Stimulated activated CD8-positive, alpha-beta memory T cell treated with anti-CD3 and anti-CD28 coated beads, Interleukin-12 subunit alpha, Interleukin-12 subunit beta, amount 100 ng/mL, for 1 hour (primary cell): ENCODE measurements at regions not wholly inside any gene's neighbourhood (a gene's known extent, or its start where the extent isn't known, plus 50 kb on each side); places are given as distances from the start of the nearest gene placed in this dataset.
"Not testable (repeated sequence)": the region's sequence is repeated elsewhere in the genome, so short reads cannot be mapped to it uniquely, and the experiment has no call there.

Experiments
- DNase-seq: peaks from one replicate; pipeline ENCODE4 v3.0.0-alpha.2; 2020; ENCODE audit warnings: low read depth

DNA sequence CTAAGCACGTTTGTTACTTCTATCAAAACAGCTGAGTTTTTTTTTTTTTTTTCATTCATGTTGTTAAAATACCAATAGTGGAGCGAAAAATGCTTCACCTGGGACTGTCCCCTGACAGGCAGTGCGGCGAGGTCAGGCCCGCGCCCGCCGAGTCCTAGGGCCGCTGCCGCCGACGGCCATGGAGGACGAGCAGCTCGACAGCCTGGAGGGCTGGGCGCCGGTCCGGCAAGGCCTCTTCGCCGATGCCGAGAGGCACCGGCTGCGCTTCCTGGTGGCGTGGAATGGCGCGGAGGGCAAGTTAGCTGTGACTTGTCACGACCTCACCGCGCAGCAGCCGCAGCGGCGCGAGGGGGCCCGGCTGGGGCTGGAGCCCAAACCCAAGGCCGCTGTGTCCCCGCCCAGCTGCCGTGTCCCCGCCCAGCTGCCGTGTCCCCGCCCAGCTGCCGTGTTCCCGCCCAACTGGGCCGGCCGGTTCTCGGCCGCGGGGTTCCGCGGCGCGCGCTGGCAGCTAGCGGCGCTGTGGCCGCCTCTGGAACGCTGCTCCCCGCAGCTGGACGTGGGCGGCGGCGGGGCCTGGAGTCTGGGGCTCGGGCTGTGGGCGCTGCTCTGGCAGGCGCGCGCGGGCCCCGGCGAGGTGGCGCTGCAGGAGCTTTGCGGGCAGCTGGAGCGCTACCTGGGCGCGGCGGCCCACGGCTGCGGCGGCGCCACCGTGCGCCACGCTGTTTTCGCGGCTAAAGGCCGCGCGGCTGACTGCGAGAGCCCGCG is 56.7 kb upstream of the GOLGA8R start:
- DNase-seq: peak; percentile 14

DNA sequence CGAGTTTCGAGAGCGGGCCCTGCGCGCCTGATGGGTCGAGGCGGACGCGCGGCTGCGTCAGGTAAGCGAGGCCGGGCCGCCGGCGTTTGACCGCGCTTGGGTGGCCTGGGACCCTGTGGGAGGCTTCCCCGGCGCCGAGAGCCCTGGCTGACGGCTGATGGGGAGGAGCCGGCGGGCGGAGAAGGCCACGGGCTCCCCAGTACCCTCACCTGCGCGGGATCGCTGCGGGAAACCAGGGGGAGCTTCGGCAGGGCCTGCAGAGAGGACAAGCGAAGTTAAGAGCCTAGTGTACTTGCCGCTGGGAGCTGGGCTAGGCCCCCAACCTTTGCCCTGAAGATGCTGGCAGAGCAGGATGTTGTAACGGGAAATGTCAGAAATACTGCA is 57.3 kb upstream of the GOLGA8R start:
- DNase-seq: not testable (repeated sequence)

DNA sequence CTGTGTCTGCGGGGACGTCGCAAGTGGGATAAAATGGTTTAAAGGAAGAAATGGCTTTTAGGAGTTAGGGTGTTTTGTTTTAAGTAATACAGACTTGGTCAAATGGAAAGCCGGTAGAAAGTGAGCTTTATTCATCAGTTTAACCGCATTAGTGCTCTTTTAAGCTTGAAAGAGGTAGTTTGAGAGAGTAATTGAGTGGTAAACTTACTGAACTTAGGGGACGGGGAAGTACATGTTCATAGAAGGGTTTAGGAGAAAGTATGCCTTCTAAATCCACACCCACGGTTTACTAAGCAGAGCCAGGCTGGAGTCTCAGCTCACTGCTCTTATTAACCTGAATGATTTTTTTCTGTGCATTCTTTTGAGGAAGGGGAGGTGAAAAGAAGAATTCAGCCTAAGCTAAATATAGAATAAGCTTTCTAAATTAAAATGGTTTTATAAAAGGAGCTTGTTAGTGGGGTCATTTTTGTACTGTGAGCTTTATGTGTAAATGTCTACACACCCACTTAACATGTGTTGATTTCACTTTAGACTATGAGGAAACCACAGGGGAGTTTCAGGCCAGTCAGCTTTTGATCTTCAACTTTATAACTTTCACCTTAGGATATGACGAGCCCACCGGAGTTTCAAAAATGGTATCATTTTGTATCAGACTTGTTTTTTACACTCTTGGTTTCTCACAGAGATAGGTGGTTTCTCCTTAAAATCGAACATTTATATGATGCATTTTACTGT is 57.9 kb upstream of the GOLGA8R start:
- DNase-seq: not testable (repeated sequence)

DNA sequence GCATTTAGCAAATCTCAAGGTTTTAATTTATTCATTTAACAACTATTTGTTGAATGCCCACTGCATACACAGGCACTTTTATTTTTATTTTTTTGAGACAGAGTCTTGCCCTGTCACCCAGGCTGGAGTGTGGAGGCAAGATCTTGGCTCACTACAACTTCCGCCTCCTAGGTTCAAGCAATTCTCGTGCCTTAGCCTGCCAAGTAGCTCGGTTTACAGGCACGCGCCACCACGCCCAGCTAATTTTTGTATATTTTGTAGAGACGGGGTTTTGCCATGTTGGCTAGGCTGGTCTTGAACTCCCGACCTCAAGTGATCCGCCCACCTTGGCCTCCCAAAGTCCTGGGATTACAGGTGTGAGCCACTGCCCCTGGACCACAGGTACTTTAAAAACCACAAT is 67.0 kb upstream of the GOLGA8Q start:
- DNase-seq: not testable (repeated sequence)

DNA sequence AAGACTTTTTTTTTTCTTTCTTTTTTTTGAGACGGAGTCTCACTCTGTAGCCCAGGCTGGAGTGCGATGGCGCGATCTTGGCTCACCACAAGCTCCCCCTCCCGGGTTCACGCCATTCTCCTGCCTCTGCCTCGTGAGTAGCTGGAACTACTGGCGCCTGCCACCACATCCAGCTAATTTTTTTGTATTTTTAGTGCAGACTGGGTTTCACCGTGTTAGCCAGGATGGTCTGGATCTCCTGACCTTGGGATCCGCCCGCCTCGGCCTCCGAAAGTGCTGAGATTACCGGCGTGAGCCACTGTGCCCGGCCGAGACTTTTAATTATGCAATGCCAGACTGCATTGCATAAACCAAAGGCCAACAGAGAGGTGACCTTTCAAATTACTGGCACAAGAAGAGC is 62.6 kb upstream of the GOLGA8Q start:
- not testable (repeated sequence) for DNase-seq

DNA sequence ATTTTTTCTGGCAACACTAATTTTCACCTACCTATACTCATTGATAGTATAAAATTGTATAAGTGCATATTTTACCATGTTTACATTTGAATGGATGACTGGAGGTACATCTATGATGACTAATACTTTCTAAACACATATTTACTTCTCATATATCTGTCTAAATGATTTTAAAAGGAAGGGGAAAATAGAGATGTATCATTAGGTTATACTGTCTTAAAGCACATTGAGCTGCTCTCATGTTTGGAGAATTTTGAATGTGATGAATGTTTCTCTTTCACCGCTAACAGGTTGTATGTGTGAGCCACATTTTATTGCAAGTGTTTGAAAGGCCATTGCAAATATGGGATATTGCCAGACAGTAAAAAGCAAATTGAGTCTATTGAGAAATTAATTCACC is 61.5 kb upstream of the GOLGA8Q start:
- not testable (repeated sequence) for DNase-seq

DNA sequence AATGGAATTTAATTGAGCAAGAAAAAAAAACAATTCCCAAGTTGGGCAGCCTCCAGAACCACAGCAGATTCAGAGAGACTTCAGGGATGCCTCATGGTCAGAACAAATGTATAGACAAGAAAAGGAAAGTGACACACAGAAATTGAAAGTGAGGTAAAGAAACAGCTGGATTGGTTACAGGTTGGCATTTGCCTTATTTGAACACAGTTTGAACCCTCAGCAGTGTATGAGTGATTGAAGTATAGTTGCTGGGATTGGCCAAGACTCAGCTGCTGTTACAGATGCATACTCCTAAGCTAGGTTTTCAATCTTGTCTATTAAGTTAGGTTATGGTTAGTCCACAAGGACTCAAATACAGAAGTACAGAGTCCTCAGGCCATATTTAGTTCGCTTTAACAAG is 57.9 kb upstream of the GOLGA8Q start:
- not testable (repeated sequence) for DNase-seq

DNA sequence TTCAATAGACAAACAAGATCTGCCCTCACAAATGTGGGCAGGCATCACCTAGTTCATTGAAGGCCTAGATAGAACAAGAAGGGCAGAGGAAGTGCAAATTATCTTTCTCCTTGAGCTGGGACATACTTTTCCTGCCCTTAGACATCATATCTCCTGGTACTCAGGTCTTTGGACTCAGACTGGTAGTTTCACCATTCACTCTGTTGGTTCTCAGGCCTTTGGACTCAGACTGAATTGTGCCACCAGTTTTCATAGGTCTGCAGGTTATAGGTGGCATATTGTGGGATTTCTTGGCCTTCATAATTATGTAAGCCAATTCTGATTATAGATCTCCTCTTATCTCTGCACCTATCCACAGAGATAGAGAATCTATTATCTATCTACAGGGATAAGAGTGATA is 54.6 kb upstream of the GOLGA8Q start:
- not testable (repeated sequence) for DNase-seq

DNA sequence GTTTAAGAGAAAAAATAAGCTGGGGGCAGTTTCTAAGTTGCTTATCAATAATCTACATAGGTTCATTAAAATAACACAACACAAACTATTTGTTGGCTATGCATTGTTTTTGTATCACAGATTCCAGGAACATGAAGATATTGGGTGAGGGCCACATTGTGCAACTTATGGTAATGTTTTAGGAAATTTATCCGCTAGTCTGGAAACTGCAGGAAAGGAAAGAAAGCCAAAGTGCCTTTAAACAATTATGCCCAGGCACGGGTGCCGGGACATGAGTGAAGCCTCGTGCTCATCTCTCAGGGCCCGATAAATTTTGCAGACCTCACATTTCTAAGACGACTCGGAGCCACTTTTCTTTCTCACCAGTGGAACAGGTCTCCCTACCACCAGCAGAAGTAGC is 52.6 kb upstream of the GOLGA8Q start:
- DNase-seq: not testable (repeated sequence)

DNA sequence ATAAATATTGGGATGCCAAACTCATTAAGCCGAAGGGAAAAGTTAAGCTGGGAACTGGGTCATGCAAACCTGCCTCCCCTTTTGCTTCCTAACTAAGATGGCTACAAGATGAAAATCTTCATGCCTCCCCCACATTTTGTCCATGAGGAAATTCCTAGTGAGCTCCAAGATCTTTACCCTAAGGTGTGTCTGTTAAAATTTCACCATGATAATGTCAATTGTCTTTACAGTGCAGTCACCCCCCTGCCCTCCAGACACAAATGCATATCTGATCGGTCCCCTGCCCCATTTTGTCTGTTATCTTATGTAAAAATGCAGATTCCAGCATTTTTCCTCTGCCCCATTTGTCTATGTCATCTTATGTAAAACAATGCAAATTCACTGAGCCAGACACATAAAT is 51.3 kb upstream of the GOLGA8Q start:
- DNase-seq: not testable (repeated sequence)
